ENCODE measurements at regions not wholly inside any gene's neighbourhood (a gene's known extent, or its start where the extent isn't known, plus 50 kb on each side); places are given as distances from the start of the nearest gene placed in this dataset.

DNA sequence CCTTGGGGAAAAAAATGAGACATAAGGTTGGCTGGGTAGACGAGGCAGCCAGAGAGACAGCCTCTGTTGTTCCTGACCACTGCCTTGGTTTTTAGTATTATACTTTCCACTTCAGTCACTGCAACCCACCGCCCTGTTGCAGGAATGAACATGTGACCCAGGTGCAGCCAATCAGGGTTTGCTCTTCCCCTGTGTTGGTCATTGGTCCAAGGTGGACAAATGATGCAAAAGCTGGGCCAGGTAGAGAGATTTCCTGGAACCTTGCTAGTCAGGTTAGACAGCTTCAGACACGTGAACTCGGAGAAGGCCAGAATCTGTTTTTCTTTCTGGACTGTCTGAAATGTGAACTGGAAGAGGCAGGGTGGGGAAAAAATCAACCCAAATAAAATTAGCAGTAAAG is 452.4 kb upstream of the RBFOX1 start:
- Mint-ChIP-seq H3K36me3 (ENCODE audit: low read depth) (no peaks in the 10 kb centered on the region), H3K4me3 (no peak overlapping the region), H3K4me1 (ENCODE audit: low read depth) (no peaks in the 10 kb centered on the region), H3K9me3 (peaks cover 21% of the 10 kb centered on the region), H3K27me3 (ENCODE audit: insufficient read depth) (no peaks in the 10 kb centered on the region), H3K27ac (no peak overlapping the region)
- intact Hi-C loops (cut with micrococcal nuclease) = no loop called here
- no peak for DNase-seq (ENCODE audit: low spot score)

DNA sequence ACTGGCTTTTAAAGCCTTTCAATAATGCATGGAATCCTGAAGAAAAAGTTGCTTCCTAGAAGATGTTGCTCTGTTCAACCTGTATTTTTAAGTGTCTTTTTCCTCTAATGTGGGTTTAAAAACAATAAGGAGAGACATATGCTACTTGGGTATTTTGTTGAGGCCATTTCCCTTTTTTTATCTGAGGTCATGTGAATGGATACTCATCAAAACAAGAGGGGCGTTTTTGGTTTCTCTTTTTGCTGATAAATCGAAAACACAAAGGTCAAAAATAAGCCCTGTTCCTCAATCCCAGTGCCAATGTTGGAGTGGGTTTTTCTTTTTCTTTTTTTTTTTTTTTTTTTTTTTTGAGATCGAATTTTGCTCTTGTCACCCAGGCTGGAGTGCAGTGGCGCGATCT is 468.0 kb upstream of the RBFOX1 start:
- intact Hi-C loops (cut with micrococcal nuclease) = no loop called here
- DNase-seq (ENCODE audit: low spot score) = no peak
- H3K4me3 Mint-ChIP-seq = no peak overlapping the region
- no peak overlapping the region for H3K27ac Mint-ChIP-seq
- no peaks in the 10 kb centered on the region for H3K4me1 Mint-ChIP-seq (ENCODE audit: low read depth)
- H3K27me3 Mint-ChIP-seq (ENCODE audit: insufficient read depth) = no peaks in the 10 kb centered on the region
- peaks cover 25% of the 10 kb centered on the region for H3K9me3 Mint-ChIP-seq
- no peaks in the 10 kb centered on the region for H3K36me3 Mint-ChIP-seq (ENCODE audit: low read depth)

DNA sequence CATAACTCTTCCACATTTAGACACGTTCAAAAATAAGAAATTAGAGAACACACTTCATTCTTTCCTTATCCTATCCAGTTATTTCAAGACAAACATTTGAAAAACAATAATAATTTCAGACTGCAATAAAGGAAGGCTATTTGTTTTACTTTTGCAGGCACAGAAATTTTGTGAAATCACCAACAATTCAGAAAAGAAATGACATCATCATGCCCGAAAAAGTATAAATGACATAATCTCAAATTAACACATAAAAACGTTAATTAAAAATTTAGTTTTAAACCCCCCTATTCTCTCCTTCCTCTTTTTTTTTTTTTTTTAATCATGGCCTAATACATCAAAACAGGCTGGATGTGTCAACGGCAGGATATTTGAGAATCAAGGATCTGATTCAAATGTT is 468.4 kb upstream of the RBFOX1 start:
- intact Hi-C loops (cut with micrococcal nuclease) = no loop called here
- Mint-ChIP-seq H3K4me1 (ENCODE audit: low read depth) (no peaks in the 10 kb centered on the region), H3K4me3 (no peak overlapping the region), H3K27me3 (ENCODE audit: insufficient read depth) (no peaks in the 10 kb centered on the region), H3K9me3 (peaks cover 26% of the 10 kb centered on the region), H3K27ac (no peak overlapping the region), H3K36me3 (ENCODE audit: low read depth) (no peaks in the 10 kb centered on the region)
- DNase-seq (ENCODE audit: low spot score) = no peak

DNA sequence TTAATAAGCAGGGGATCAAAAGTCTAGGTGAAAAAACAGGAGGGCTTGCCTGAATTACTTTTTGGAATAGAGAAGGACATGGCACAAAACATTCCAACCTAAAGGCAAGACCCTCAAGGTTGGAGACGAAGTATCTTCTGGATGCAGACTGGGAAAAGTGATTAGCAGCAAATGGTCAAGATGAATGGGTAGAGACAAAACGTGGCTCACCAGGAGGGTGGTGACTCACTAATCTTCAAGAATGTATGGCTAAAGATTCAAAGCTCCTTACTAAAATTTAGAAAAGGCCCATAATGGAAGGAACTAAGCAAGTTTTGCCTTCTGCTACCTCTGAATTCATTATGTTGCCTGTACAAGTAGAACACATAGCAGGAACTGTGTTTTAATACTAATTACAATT is 469.5 kb upstream of the RBFOX1 start:
- peaks cover 22% of the 10 kb centered on the region for H3K9me3 Mint-ChIP-seq
- H3K4me3 Mint-ChIP-seq = no peak overlapping the region
- H3K27ac Mint-ChIP-seq = no peak overlapping the region
- no peaks in the 10 kb centered on the region for H3K36me3 Mint-ChIP-seq (ENCODE audit: low read depth)
- no peaks in the 10 kb centered on the region for H3K27me3 Mint-ChIP-seq (ENCODE audit: insufficient read depth)
- intact Hi-C loops (cut with micrococcal nuclease) = no loop called here
- H3K4me1 Mint-ChIP-seq (ENCODE audit: low read depth) = no peaks in the 10 kb centered on the region
- DNase-seq (ENCODE audit: low spot score) = no peak

DNA sequence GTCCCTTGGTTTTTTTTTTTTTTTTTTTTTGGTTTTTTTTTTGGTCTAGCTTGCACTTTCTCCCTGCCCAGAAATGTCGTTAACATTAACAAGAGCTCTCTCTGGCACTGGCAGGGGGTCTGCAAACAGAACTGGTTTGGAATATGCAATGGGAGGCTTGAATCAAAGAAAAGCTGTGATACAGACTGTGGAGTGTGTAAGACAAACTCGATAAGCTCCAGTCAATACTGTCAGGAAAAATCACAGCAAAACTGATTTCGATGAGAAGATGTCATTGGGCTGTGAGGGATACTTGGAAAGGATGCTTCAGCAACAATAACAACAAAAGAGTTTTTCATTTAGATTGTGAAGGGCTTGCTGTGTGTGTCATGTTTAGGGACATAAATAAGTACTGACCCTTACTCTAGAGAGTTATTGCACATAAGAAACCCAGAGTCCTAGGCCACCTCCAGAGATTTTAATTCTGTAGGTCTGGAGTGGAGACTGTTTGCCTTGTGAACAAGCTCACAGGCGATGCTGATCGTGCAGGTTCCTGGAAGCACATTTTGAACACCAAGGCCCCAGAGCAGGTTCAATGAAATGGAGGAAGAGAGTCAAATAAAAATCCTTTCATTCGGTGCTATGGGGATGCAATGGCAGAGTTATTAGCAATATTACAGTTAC is 470.7 kb upstream of the RBFOX1 start:
- Mint-ChIP-seq H3K27me3 (ENCODE audit: insufficient read depth) (no peaks in the 10 kb centered on the region), H3K36me3 (ENCODE audit: low read depth) (no peaks in the 10 kb centered on the region), H3K27ac (no peak overlapping the region), H3K4me1 (ENCODE audit: low read depth) (no peaks in the 10 kb centered on the region), H3K9me3 (peaks cover 24% of the 10 kb centered on the region), H3K4me3 (no peak overlapping the region)
- intact Hi-C loops (cut with micrococcal nuclease) = no loop called here
- DNase-seq (ENCODE audit: low spot score) = no peak

DNA sequence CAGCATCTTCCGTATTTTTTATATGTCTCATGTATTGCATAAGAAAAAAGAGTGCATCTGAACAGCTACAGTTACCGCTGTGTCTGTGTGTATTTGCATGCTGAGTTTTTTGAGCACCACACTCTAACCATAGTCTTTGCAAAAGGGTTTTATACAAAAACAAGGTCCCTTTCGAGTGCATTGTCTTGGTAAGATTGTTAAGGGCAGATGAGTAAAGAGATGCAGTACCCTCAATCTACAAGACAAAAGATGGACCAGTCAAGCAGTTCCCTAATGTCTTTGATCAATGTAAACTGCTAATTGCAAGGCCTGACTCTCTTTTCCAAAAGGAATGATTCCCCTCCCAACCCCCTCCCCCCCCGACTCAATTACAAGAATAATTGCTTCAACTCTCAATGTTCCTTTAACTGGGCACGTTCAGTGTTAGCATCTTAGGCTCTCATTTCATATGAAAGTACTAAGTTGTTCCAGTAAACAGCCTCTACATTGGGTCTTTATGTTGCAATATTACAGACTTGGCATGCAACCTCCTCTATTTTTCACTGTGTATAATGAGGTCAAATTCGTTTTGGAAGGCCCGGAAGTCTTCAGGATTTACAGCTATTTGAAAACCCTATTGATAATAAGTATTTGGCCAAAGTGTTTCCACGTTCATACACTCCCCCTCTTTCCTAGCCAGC is 471.4 kb upstream of the RBFOX1 start:
- intact Hi-C loops (cut with micrococcal nuclease) = no loop called here
- DNase-seq (ENCODE audit: low spot score) = no peak
- Mint-ChIP-seq H3K4me3 (no peak overlapping the region), H3K4me1 (ENCODE audit: low read depth) (no peaks in the 10 kb centered on the region), H3K27me3 (ENCODE audit: insufficient read depth) (no peaks in the 10 kb centered on the region), H3K9me3 (peaks cover 25% of the 10 kb centered on the region), H3K36me3 (ENCODE audit: low read depth) (no peaks in the 10 kb centered on the region), H3K27ac (no peak overlapping the region)

DNA sequence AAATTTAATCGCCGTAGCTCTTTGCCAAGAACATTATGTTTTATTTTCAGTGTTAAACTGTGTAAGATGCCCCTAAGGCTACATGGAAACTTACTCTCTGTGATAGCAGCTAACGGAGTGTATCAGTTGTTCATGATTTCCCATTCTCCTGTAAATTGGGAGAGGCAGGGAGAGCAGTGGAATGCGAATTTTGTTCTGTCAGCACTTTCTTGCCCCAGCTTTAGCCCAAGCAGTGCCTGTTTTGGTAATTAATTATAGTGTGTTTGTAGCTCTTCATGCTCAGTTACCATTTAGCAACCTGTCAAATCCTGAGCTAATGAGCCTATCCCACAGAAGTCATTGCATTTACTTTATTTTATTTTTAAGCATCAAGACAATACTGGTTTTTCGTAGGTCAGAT is 475.1 kb upstream of the RBFOX1 start:
- no peaks in the 10 kb centered on the region for H3K36me3 Mint-ChIP-seq (ENCODE audit: low read depth)
- no peak for DNase-seq (ENCODE audit: low spot score)
- no peak overlapping the region for H3K27ac Mint-ChIP-seq
- H3K4me3 Mint-ChIP-seq = no peak overlapping the region
- no peaks in the 10 kb centered on the region for H3K27me3 Mint-ChIP-seq (ENCODE audit: insufficient read depth)
- no peaks in the 10 kb centered on the region for H3K4me1 Mint-ChIP-seq (ENCODE audit: low read depth)
- H3K9me3 Mint-ChIP-seq = peaks cover 33% of the 10 kb centered on the region
- intact Hi-C loops (cut with micrococcal nuclease) = no loop called here

DNA sequence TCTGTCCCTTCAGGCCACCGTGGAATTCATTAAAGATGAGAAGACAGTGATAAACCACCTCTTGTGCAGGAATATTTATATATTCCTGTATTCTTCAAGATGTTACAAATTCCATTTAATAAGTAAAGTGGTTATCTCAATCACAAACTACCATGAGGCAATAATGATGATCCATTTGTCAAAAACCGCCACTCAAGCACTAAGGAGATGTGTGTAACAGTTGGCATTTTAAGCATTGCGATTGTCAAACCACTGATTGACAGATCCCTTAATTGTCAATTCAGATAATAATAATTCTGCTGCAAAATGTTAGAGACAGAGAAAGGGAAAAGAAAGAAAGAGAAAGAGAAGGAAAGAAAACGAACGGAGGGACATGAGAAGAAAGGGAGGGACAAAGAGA is 476.1 kb upstream of the RBFOX1 start:
- Mint-ChIP-seq H3K4me1 (ENCODE audit: low read depth) (no peaks in the 10 kb centered on the region), H3K27ac (no peak overlapping the region), H3K27me3 (ENCODE audit: insufficient read depth) (no peaks in the 10 kb centered on the region), H3K9me3 (peaks cover 32% of the 10 kb centered on the region), H3K4me3 (no peak overlapping the region), H3K36me3 (ENCODE audit: low read depth) (no peaks in the 10 kb centered on the region)
- DNase-seq (ENCODE audit: low spot score) = no peak
- intact Hi-C loops (cut with micrococcal nuclease) = no loop called here

DNA sequence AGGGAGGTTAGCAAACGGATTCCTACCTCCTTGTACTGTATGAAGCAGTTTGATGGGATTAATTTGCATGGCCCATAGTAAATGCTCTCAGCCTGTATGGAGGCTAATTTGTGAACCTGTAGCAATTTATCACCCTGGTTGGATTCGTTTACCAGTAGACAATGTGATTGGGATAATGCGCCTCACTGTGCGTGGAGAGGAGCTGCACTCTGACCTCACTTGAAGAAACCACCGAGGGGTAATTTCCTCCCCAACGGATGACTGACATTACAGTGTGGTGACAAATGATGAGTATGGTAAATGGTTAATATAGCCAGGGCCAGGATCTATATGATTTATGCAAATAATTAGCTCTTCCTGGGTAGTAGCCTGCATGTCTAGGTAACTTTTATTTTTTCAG is 479.1 kb upstream of the RBFOX1 start:
- no peaks in the 10 kb centered on the region for H3K36me3 Mint-ChIP-seq (ENCODE audit: low read depth)
- no peak for DNase-seq (ENCODE audit: low spot score)
- intact Hi-C loops (cut with micrococcal nuclease) = no loop called here
- H3K27ac Mint-ChIP-seq = no peak overlapping the region
- H3K4me3 Mint-ChIP-seq = no peak overlapping the region
- no peaks in the 10 kb centered on the region for H3K4me1 Mint-ChIP-seq (ENCODE audit: low read depth)
- no peaks in the 10 kb centered on the region for H3K27me3 Mint-ChIP-seq (ENCODE audit: insufficient read depth)
- peaks cover 36% of the 10 kb centered on the region for H3K9me3 Mint-ChIP-seq

DNA sequence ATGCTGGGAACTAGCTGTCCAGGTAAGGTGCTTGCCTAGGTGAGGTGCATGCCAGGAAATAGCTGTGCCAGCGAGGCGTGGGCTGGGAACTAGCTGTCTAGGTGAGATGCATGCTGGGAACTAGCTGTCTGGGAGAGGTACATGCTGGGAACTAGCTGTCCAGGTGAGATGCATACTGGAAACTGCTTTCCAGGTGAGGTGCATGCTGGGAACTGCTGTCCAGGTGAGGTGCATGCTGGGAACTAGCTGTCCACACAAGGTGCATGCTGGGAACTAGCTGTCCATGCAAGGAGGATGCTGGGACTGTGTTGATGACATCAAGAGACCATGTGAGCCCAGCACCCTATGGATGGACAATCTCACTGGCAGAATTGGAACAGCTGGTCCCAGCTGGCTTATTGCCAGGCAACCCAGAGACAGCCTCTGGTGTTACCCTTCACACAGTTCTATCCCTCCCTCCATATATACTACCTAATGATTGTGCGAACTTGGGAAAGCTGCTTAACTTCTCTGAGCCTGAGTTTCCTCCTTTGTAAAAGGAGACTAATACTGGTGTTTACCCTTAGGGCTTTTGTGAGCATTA is 479.9 kb upstream of the RBFOX1 start:
- Mint-ChIP-seq H3K36me3 (ENCODE audit: low read depth) (no peaks in the 10 kb centered on the region), H3K27me3 (ENCODE audit: insufficient read depth) (no peaks in the 10 kb centered on the region), H3K9me3 (peaks cover 40% of the 10 kb centered on the region), H3K27ac (no peak overlapping the region), H3K4me1 (ENCODE audit: low read depth) (no peaks in the 10 kb centered on the region), H3K4me3 (no peak overlapping the region)
- DNase-seq (ENCODE audit: low spot score) = no peak
- intact Hi-C loops (cut with micrococcal nuclease) = no loop called here

DNA sequence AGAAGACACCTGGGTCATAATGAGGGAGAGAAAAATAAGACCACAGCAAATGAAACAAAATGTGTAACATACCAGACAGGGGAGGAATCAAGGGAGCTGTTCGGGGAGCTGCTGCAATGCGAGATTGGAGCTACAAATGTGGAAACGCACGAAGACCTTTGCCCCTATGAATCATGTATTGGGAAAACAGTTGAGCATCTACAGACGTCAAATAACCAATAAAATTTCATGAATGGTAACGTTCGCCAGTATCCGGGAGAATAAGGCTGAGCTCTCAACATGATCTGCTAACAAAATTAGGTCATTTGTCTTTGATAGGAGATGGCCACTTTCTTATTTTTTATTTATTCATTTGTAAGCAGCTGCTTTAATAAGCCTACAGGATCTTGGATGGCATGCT is 486.2 kb upstream of the RBFOX1 start:
- intact Hi-C loops (cut with micrococcal nuclease) = no loop called here
- peaks cover 58% of the 10 kb centered on the region for H3K9me3 Mint-ChIP-seq
- no peak overlapping the region for H3K27ac Mint-ChIP-seq
- H3K4me3 Mint-ChIP-seq = no peak overlapping the region
- no peaks in the 10 kb centered on the region for H3K27me3 Mint-ChIP-seq (ENCODE audit: insufficient read depth)
- H3K4me1 Mint-ChIP-seq (ENCODE audit: low read depth) = no peaks in the 10 kb centered on the region
- H3K36me3 Mint-ChIP-seq (ENCODE audit: low read depth) = no peaks in the 10 kb centered on the region
- DNase-seq (ENCODE audit: low spot score) = no peak

DNA sequence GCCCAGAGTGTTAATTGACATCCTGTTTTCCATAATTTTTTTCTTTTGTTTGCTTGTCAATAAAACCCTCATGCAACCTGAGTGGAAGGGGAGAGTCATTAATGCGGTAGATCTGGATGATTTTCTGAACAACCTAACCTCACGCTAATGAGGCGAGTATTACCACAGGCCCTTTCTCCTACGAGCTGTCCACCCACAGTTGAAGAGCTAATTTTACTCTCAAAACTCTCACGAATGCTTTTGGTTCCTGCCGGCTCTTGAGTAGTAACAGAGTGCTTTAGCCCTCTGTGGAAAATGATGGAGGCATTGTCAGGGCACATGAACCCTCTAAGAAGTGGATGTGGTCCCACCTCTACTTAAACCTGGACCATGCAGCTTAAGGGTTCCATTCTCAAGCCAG is 491.3 kb upstream of the RBFOX1 start:
- H3K27ac Mint-ChIP-seq = no peak overlapping the region
- H3K36me3 Mint-ChIP-seq (ENCODE audit: low read depth) = no peaks in the 10 kb centered on the region
- no peaks in the 10 kb centered on the region for H3K4me1 Mint-ChIP-seq (ENCODE audit: low read depth)
- intact Hi-C loops (cut with micrococcal nuclease) = no loop called here
- H3K27me3 Mint-ChIP-seq (ENCODE audit: insufficient read depth) = no peaks in the 10 kb centered on the region
- H3K4me3 Mint-ChIP-seq = no peak overlapping the region
- DNase-seq (ENCODE audit: low spot score) = no peak
- peaks cover 53% of the 10 kb centered on the region for H3K9me3 Mint-ChIP-seq

DNA sequence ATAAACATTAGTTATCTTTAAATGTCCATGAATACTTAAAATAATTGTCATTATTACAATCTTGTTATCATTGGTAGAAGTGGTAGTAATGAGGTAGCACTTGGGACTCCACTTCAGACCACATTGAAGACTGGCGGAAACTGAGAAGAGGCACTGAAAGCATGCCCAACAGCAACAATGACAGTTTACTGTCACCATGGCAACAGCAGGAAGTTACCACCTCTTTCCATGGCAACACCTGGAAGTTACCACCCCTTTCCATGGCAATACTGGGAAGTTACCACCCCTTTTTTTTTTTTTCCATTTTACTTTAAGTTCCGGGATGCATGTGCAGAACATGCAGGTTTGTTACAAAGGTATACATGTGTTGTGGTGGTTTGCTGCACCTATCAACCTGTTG is 494.9 kb upstream of the RBFOX1 start:
- Mint-ChIP-seq H3K4me3 (no peak overlapping the region), H3K9me3 (peaks cover 32% of the 10 kb centered on the region), H3K27me3 (ENCODE audit: insufficient read depth) (no peaks in the 10 kb centered on the region), H3K36me3 (ENCODE audit: low read depth) (no peaks in the 10 kb centered on the region), H3K4me1 (ENCODE audit: low read depth) (no peaks in the 10 kb centered on the region), H3K27ac (no peak overlapping the region)
- intact Hi-C loops (cut with micrococcal nuclease) = no loop called here
- DNase-seq (ENCODE audit: low spot score) = no peak
